Osteocyte (in vitro differentiated cells): ENCODE measurements at regions not wholly inside any gene's neighbourhood (a gene's known extent, or its start where the extent isn't known, plus 50 kb on each side); places are given as distances from the start of the nearest gene placed in this dataset.

Source experiments
- DNase-seq: peaks from one replicate; pipeline ENCODE4 v3.0.0; 2021; ENCODE audit warnings: mixed read lengths; ENCODE audit not compliant: unreplicated experiment; ENCODE audit errors: extremely low spot score
- H3K27ac Mint-ChIP-seq: one replicate; pipeline ENCODE4 v1.8.0; 2021; ENCODE audit warnings: mild to moderate bottlenecking, mixed read lengths; ENCODE audit not compliant: unreplicated experiment
- H3K27me3 Mint-ChIP-seq: one replicate; pipeline ENCODE4 v1.8.0; 2021; ENCODE audit warnings: mixed read lengths; ENCODE audit not compliant: unreplicated experiment
- H3K36me3 Mint-ChIP-seq: one replicate; pipeline ENCODE4 v1.8.0; 2021; ENCODE audit warnings: mixed read lengths; ENCODE audit not compliant: unreplicated experiment
- H3K4me1 Mint-ChIP-seq: one replicate; pipeline ENCODE4 v1.8.0; 2021; ENCODE audit warnings: mixed read lengths; ENCODE audit not compliant: unreplicated experiment
- H3K4me3 Mint-ChIP-seq: one replicate; pipeline ENCODE4 v1.8.0; 2021; ENCODE audit warnings: mild to moderate bottlenecking, moderate library complexity, mixed read lengths; ENCODE audit not compliant: unreplicated experiment
- H3K9me3 Mint-ChIP-seq: one replicate; pipeline ENCODE4 v1.8.0; 2021; ENCODE audit warnings: mixed read lengths; ENCODE audit not compliant: unreplicated experiment
- CTCF ChIP-seq: fragments of 200-600 bp; sonication (generic); IDR thresholded peaks from 2 replicates; pipeline ENCODE4 v1.5.0; 2021; ENCODE audit warnings: antibody characterized with exemption, mild to moderate bottlenecking, moderate library complexity

DNA sequence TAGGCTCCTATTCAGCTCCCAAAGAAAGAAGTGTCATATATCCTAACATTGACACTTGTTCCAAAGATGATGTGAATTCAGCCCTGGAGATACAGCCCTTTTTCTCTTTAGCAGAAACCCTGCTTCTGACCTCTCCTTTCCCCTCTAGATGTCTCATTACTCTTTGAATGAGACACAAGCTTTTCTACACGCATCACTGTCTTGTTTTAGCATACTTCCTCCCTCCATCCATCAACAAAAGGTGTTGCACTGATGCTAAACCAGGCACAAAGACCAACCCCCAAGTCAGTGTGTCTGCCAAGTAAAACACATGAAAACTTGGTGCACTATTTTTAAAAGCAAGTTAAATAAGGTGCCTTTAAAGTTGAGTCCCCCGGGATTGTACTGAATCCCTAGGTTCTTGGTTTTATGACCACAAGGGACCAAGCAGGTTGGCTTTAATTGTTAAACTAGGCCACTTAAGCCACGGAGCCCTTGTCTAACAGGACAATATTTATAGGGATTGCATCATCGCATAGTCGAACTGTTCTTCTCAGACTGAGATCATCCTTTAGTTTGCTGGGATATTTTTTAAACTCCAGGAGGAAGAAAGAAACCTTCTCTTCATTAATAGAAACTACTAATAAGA is 101.0 kb upstream of the GUCA2B start:
- Mint-ChIP-seq H3K4me3 (no peak overlapping the region), H3K9me3 (no peaks in the 10 kb centered on the region), H3K27me3 (peaks cover 26% of the 10 kb centered on the region), H3K4me1 (no peaks in the 10 kb centered on the region), H3K36me3 (no peaks in the 10 kb centered on the region), H3K27ac (no peak overlapping the region)
- DNase-seq, result no peak
- TF ChIP-seq CTCF, result no peak

DNA sequence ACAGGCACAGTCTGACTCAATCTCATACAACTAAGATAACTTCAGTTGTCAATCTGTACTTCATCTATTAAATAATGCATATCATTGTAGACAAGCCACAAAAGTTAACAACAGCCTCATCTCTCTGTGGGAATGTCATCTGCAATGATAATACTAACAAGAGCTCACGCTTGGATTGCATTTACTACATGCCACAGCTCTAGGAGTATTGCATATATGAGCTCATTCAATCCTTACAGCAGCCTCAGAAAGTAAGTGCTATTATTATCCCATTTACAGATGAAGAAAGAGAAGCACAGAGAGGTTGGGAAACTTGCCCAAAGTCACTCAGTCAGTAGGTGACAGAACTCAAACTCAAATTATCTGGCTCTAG is 105.7 kb upstream of the GUCA2B start:
- Mint-ChIP-seq H3K9me3 (no peaks in the 10 kb centered on the region), H3K27ac (no peak overlapping the region), H3K4me3 (no peak overlapping the region), H3K27me3 (peaks cover 50% of the 10 kb centered on the region), H3K4me1 (no peaks in the 10 kb centered on the region), H3K36me3 (no peaks in the 10 kb centered on the region)
- TF ChIP-seq CTCF, result no peak
- no peak for DNase-seq

DNA sequence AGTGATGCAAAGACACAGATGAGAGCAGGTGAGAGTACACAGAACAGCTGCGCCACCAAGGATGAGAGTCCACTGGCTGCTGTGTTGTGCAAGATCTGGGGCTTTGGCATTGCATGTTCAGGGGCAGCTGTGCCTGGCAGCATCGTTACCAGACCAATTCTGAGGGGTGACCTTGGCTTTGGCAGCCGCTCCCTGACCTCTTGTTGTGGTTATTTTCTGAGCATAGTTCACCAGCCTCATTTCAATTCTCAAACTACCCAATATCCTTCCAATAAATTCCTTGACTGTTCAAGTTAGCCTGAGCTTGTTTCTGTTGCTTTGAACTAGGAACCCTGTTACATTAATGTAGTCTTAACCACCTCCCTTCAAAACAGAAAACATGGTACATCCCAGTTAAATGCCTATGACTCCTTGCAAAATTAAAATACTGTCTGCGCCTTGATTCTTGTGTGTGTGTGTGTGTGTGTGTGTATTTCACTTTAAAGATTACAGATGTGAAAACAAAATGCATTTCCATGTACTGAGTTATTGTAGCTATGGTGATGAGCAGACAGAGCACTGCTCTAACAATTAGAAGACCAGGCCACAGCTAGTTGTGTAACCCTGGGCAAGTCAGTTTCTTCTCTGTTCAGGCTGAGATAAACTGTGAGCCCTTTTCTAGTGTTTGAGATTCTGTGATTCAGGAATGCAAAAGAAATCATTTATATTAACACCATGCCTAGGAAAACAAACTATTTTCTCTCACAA is 106.3 kb upstream of the GUCA2B start:
- H3K36me3 Mint-ChIP-seq, result no peaks in the 10 kb centered on the region
- peaks cover 48% of the 10 kb centered on the region for H3K27me3 Mint-ChIP-seq
- DNase-seq, result no peak
- no peak overlapping the region for H3K27ac Mint-ChIP-seq
- H3K4me3 Mint-ChIP-seq, result no peak overlapping the region
- no peak for TF ChIP-seq CTCF
- H3K9me3 Mint-ChIP-seq, result no peaks in the 10 kb centered on the region
- H3K4me1 Mint-ChIP-seq, result no peaks in the 10 kb centered on the region

GRCh38 chr1:42044346-42044745 is 108.9 kb upstream of the GUCA2B start:
- Mint-ChIP-seq H3K36me3 (no peaks in the 10 kb centered on the region), H3K27ac (no peak overlapping the region), H3K27me3 (peaks cover 37% of the 10 kb centered on the region), H3K4me1 (no peaks in the 10 kb centered on the region), H3K9me3 (no peaks in the 10 kb centered on the region), H3K4me3 (no peak overlapping the region)
- no peak for TF ChIP-seq CTCF
- no peak for DNase-seq

DNA sequence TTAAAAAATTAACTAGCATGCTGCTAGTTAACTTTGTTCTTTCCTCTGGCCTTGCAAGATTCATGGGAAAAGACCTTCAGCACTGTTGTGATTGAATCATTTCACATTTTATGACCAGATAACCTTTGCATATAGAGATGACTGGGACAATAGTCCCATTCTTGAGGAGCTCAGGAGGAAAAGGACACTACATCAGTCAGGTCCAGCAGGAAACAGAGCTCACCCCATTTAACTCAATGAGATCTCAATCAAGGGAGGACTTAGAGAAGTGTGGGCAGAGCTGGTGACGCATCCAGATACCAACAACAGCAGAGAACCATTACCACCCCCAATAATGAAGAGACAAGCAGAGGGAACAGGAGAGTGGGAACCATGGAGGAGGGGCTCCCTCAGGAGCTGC is 109.4 kb upstream of the GUCA2B start:
- Mint-ChIP-seq H3K9me3 (no peaks in the 10 kb centered on the region), H3K27me3 (peaks cover 31% of the 10 kb centered on the region), H3K27ac (no peak overlapping the region), H3K36me3 (no peaks in the 10 kb centered on the region), H3K4me1 (no peaks in the 10 kb centered on the region), H3K4me3 (no peak overlapping the region)
- DNase-seq, result no peak
- TF ChIP-seq CTCF, result no peak
